ENCODE measurements at regions not wholly inside any gene's neighbourhood (a gene's known extent, or its start where the extent isn't known, plus 50 kb on each side); places are given as distances from the start of the nearest gene placed in this dataset.

DNA sequence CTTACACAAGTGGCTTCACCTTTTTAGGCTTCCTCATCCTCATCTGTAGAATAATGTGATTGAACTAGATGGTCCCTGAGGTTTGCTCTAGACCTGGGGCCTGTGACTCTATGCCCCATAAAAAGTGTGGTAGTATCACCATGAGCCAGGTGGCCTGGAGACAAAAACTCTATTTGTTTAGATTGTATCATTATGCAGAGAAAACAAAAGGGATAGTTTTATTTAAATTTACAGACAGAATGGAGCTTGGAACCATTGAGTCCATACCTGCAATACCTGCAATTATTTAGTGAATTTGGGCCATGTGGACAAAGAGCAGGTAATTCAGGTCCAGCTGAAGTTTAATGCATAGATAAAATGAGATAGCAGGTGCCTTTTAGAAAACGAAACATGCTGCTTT, 139.5 kb upstream of the RPL34 start:
- Histone ChIP-seq H4K20me1 (ENCODE audit: insufficient read depth, low read length) (no peaks in the 10 kb centered on the region), H3K4me3 (replicated peaks in 1 of 3; ENCODE audit: insufficient read depth in 1 of 3, low read depth in 2 of 3, low read length in 3 of 3) (no peak overlapping the region), H3K4me1 (ENCODE audit: insufficient read depth, low read length) (no peaks in the 10 kb centered on the region), H3K4me2 (ENCODE audit: low read depth, low read length) (no peak overlapping the region), H2AFZ (ENCODE audit: low read length) (no peak overlapping the region), H3K27ac (ENCODE audit: extremely low read length, insufficient read depth, low read length) (no peak overlapping the region), H3K27me3 (ENCODE audit: control insufficient read depth in 1 of 2, insufficient read depth in 2 of 2, low read length in 2 of 2) (no peaks in the 10 kb centered on the region; a peak in 1 of 5 replicates), H3K9me3 (ENCODE audit: low read length) (no peaks in the 10 kb centered on the region), H3K9ac (ENCODE audit: insufficient read depth, low read depth, low read length) (no peak overlapping the region), H3K79me2 (ENCODE audit: insufficient read depth, low read length) (no peaks in the 10 kb centered on the region), H3K36me3 (replicated peaks in 1 of 2; ENCODE audit: control insufficient read depth in 1 of 2, insufficient read depth in 2 of 2, low read length in 2 of 2) (no peaks in the 10 kb centered on the region)
- CTCF ChIA-PET (ENCODE audit: low intra/inter-chr PET ratio, low total read pairs): no interaction called here
- intact Hi-C loops (cut with micrococcal nuclease; ENCODE audit: unreplicated experiment) (no loop called here), in situ Hi-C loops (cut with HindIII; ENCODE audit: extremely low pct_ligation_motif_present, low pct_unique_long_range_greater_than_20kb) (loop anchor here (25.0 kb wide), 1 partner anchor 444 kb away; no protein-coding TSS in a partner anchor)
- whole genome bisulfite sequencing (ENCODE audit: low lambda C conversion rate): 6% methylated on average over 1 of the region's 1 CpG
- BruUV-seq (replicated peaks): no TSS peak
- DNase-seq (ENCODE audit: low spot score) (no peak), ATAC-seq (no peak), FAIRE-seq (no peak)
- TF ChIP-seq SMAD3 (CRISPR knock-in tag; IDR thresholded peaks at IDR 0.05): no peak
- TF ChIP-seq, protein P1, sequence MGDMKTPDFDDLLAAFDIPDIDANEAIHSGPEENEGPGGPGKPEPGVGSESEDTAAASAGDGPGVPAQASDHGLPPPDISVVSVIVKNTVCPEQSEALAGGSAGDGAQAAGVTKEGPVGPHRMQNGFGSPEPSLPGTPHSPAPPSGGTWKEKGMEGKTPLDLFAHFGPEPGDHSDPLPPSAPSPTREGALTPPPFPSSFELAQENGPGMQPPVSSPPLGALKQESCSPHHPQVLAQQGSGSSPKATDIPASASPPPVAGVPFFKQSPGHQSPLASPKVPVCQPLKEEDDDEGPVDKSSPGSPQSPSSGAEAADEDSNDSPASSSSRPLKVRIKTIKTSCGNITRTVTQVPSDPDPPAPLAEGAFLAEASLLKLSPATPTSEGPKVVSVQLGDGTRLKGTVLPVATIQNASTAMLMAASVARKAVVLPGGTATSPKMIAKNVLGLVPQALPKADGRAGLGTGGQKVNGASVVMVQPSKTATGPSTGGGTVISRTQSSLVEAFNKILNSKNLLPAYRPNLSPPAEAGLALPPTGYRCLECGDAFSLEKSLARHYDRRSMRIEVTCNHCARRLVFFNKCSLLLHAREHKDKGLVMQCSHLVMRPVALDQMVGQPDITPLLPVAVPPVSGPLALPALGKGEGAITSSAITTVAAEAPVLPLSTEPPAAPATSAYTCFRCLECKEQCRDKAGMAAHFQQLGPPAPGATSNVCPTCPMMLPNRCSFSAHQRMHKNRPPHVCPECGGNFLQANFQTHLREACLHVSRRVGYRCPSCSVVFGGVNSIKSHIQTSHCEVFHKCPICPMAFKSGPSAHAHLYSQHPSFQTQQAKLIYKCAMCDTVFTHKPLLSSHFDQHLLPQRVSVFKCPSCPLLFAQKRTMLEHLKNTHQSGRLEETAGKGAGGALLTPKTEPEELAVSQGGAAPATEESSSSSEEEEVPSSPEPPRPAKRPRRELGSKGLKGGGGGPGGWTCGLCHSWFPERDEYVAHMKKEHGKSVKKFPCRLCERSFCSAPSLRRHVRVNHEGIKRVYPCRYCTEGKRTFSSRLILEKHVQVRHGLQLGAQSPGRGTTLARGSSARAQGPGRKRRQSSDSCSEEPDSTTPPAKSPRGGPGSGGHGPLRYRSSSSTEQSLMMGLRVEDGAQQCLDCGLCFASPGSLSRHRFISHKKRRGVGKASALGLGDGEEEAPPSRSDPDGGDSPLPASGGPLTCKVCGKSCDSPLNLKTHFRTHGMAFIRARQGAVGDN (CRISPR knock-in tag; IDR thresholded peaks at IDR 0.05): no peak
- POLR2A ChIA-PET: no interaction called here

GRCh38 chr4:108477527-108478108, 142.8 kb upstream of the RPL34 start:
- BruUV-seq (replicated peaks): no TSS peak
- in situ Hi-C loops (cut with HindIII; ENCODE audit: extremely low pct_ligation_motif_present, low pct_unique_long_range_greater_than_20kb) (loop anchor here (25.0 kb wide), 1 partner anchor 440 kb away; no protein-coding TSS in a partner anchor), intact Hi-C loops (cut with micrococcal nuclease; ENCODE audit: unreplicated experiment) (no loop called here)
- H2AFZ ChIP-seq (ENCODE audit: low read length): no peak overlapping the region
- H3K27ac ChIP-seq (ENCODE audit: extremely low read length, insufficient read depth, low read length): no peak overlapping the region
- H3K9me3 ChIP-seq (ENCODE audit: low read length): no peaks in the 10 kb centered on the region
- ATAC-seq: no peak
- H3K4me1 ChIP-seq (ENCODE audit: insufficient read depth, low read length): no peaks in the 10 kb centered on the region
- no peaks in the 10 kb centered on the region for H4K20me1 ChIP-seq (ENCODE audit: insufficient read depth, low read length)
- no peaks in the 10 kb centered on the region for H3K27me3 ChIP-seq (ENCODE audit: control insufficient read depth in 1 of 2, insufficient read depth in 2 of 2, low read length in 2 of 2)
- DNase-seq (ENCODE audit: low spot score): no peak
- ChIA-PET POLR2A (no interaction called here), CTCF (ENCODE audit: low intra/inter-chr PET ratio, low total read pairs) (no interaction called here)
- H3K4me2 ChIP-seq (ENCODE audit: low read depth, low read length): no peak overlapping the region
- FAIRE-seq: no peak
- no peak overlapping the region for H3K9ac ChIP-seq (ENCODE audit: insufficient read depth, low read depth, low read length)
- no peaks in the 10 kb centered on the region for H3K79me2 ChIP-seq (ENCODE audit: insufficient read depth, low read length)
- no peaks in the 10 kb centered on the region for H3K36me3 ChIP-seq (replicated peaks in 1 of 2; ENCODE audit: control insufficient read depth in 1 of 2, insufficient read depth in 2 of 2, low read length in 2 of 2)
- 27% methylated on average over 2 of the region's 2 CpGs for WGBS (ENCODE audit: low lambda C conversion rate)
- no peak overlapping the region for H3K4me3 ChIP-seq (replicated peaks in 1 of 3; ENCODE audit: insufficient read depth in 1 of 3, low read depth in 2 of 3, low read length in 3 of 3)
- TF ChIP-seq, protein P2, sequence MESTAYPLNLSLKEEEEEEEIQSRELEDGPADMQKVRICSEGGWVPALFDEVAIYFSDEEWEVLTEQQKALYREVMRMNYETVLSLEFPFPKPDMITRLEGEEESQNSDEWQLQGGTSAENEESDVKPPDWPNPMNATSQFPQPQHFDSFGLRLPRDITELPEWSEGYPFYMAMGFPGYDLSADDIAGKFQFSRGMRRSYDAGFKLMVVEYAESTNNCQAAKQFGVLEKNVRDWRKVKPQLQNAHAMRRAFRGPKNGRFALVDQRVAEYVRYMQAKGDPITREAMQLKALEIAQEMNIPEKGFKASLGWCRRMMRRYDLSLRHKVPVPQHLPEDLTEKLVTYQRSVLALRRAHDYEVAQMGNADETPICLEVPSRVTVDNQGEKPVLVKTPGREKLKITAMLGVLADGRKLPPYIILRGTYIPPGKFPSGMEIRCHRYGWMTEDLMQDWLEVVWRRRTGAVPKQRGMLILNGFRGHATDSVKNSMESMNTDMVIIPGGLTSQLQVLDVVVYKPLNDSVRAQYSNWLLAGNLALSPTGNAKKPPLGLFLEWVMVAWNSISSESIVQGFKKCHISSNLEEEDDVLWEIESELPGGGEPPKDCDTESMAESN (CRISPR knock-in tag; conservative IDR thresholded peaks at IDR 0.05): no peak
- TF ChIP-seq RFX3 (CRISPR knock-in tag; IDR thresholded peaks at IDR 0.05) (no peak), HIC2 (CRISPR knock-in tag; IDR thresholded peaks at IDR 0.05; ENCODE audit: low read depth) (no peak), SIX4 (CRISPR knock-in tag; IDR thresholded peaks at IDR 0.05) (no peak), PCBP1 (IDR thresholded peaks at IDR 0.05; ENCODE audit: borderline replicate concordance, low read depth, low read length) (no peak), KDM1A (CRISPR knock-in tag; IDR thresholded peaks at IDR 0.05) (no peak), ZNF256 (CRISPR knock-in tag; conservative IDR thresholded peaks at IDR 0.05) (no peak), MXD4 (CRISPR knock-in tag; IDR thresholded peaks at IDR 0.05) (no peak), ZNF883 (CRISPR knock-in tag; IDR thresholded peaks at IDR 0.05; ENCODE audit: not compliant biosample characterization) (no peak)
